Subcutaneous abdominal adipose tissue (tissue), 5 donors: ENCODE measurements at regions not wholly inside any gene's neighbourhood (a gene's known extent, or its start where the extent isn't known, plus 50 kb on each side); places are given as distances from the start of the nearest gene placed in this dataset.
"Not testable (repeated sequence)": the region's sequence is repeated elsewhere in the genome, so short reads cannot be mapped to it uniquely, and the experiment has no call there.

Experiments
- H3K27ac ChIP-seq: one replicate; pipeline ENCODE4 v1.7.0; 2013; ENCODE audit warnings: low read depth, mild to moderate bottlenecking, inconsistent platforms, low read length, moderate library complexity
- H3K27me3 ChIP-seq, 5 donors: one replicate each; pipeline ENCODE4 v1.7.0; 2013; ENCODE audit warnings: low read length in 5 of 5, inconsistent platforms in 1 of 5; ENCODE audit not compliant: control insufficient read depth in 5 of 5, insufficient read depth in 4 of 5
- H3K36me3 ChIP-seq, 5 donors: one replicate each; pipeline ENCODE4 v1.7.0; 2013; ENCODE audit warnings: low read length in 5 of 5; ENCODE audit not compliant: control insufficient read depth in 5 of 5, insufficient read depth in 5 of 5
- H3K4me1 ChIP-seq, 5 donors: one replicate each; pipeline ENCODE4 v1.7.0; 2013; ENCODE audit warnings: low read length in 5 of 5, mild to moderate bottlenecking in 3 of 5, moderate library complexity in 1 of 5; ENCODE audit not compliant: control insufficient read depth in 5 of 5, insufficient read depth in 5 of 5
- H3K4me3 ChIP-seq, 5 donors: one replicate each; pipeline ENCODE4 v1.7.0; 2013; ENCODE audit warnings: low read length in 5 of 5, low read depth in 1 of 5
- H3K9ac ChIP-seq, 5 donors: one replicate each; pipeline ENCODE4 v1.7.0; 2013; ENCODE audit warnings: low read length in 5 of 5, mild to moderate bottlenecking in 4 of 5, moderate library complexity in 3 of 5
- H3K9me3 ChIP-seq, 5 donors: one replicate each; pipeline ENCODE4 v1.7.0; 2013; ENCODE audit warnings: low read length in 5 of 5; ENCODE audit not compliant: control insufficient read depth in 5 of 5
- donor health status: healthy.
- donor health status: healthy.
- donor health status: healthy.
- donor health status: healthy.
- donor health status: healthy.

- Histone ChIP-seq H3K9me3 (peaks cover 0 to 3% (median 0%) of the 10 kb centered on the region in 5 donors), H3K9ac (no peak overlapping the region), H3K4me3 (no peak overlapping the region), H3K36me3 (no peaks in the 10 kb centered on the region), H3K27me3 (no peaks in the 10 kb centered on the region), H3K27ac (no peak overlapping the region), H3K4me1 (no peaks in the 10 kb centered on the region)
Observed at GRCh38 chr10:16195894-16196293, 240.9 kb upstream of the PTER start.

- H3K9ac ChIP-seq: no peak overlapping the region
- H3K27ac ChIP-seq: no peak overlapping the region
- peaks cover 0 to 3% (median 0%) of the 10 kb centered on the region in 5 donors for H3K9me3 ChIP-seq
- no peaks in the 10 kb centered on the region for H3K36me3 ChIP-seq
- H3K4me1 ChIP-seq: no peaks in the 10 kb centered on the region
- H3K27me3 ChIP-seq: no peaks in the 10 kb centered on the region
- H3K4me3 ChIP-seq: no peak overlapping the region
Observed at GRCh38 chr10:16199216-16199615, 237.6 kb upstream of the PTER start.

GRCh38 chr10:16223618-16224017, 213.2 kb upstream of the PTER start:
- H3K4me1 ChIP-seq, H3K9ac ChIP-seq, H3K36me3 ChIP-seq, H3K27me3 ChIP-seq, H3K4me3 ChIP-seq, H3K27ac ChIP-seq: not testable (repeated sequence)
- peaks cover 5 to 25% (median 19%) of the 10 kb centered on the region in 5 donors for H3K9me3 ChIP-seq

GRCh38 chr10:16227674-16228073, 209.1 kb upstream of the PTER start:
- Histone ChIP-seq H3K36me3 (no peaks in the 10 kb centered on the region), H3K4me3 (no peak overlapping the region), H3K9ac (no peak overlapping the region), H3K27me3 (peaks cover 0 to 7% (median 2%) of the 10 kb centered on the region in 5 donors), H3K9me3 (peaks cover 0 to 13% (median 10%) of the 10 kb centered on the region in 5 donors), H3K4me1 (no peaks in the 10 kb centered on the region), H3K27ac (no peak overlapping the region)

- H3K4me3 ChIP-seq: no peak overlapping the region
- H3K9ac ChIP-seq: no peak overlapping the region
- H3K4me1 ChIP-seq: no peaks in the 10 kb centered on the region
- peaks cover 0 to 5% (median 3%) of the 10 kb centered on the region in 5 donors for H3K9me3 ChIP-seq
- H3K36me3 ChIP-seq: no peaks in the 10 kb centered on the region
- peaks cover 0 to 7% (median 2%) of the 10 kb centered on the region in 5 donors for H3K27me3 ChIP-seq
- H3K27ac ChIP-seq: no peak overlapping the region
Observed at GRCh38 chr10:16231176-16231575, 205.6 kb upstream of the PTER start.

- Histone ChIP-seq H3K9me3 (peaks cover 0 to 5% (median 3%) of the 10 kb centered on the region in 5 donors), H3K4me3 (no peak overlapping the region), H3K27ac (no peak overlapping the region), H3K9ac (no peak overlapping the region), H3K36me3 (no peaks in the 10 kb centered on the region), H3K27me3 (peaks cover 0 to 7% (median 2%) of the 10 kb centered on the region in 5 donors), H3K4me1 (no peaks in the 10 kb centered on the region)
Observed at GRCh38 chr10:16231734-16232435, 204.9 kb upstream of the PTER start.

- Histone ChIP-seq H3K4me1 (no peaks in the 10 kb centered on the region), H3K9me3 (peaks cover 0 to 3% (median under 1%) of the 10 kb centered on the region in 5 donors), H3K27me3 (peaks cover 0 to 7% (median 2%) of the 10 kb centered on the region in 5 donors)
Observed at GRCh38 chr10:16232441-16232840, 204.4 kb upstream of the PTER start.

GRCh38 chr10:16234916-16235315, 201.9 kb upstream of the PTER start:
- Histone ChIP-seq H3K9ac (no peak overlapping the region), H3K4me3 (no peak overlapping the region), H3K4me1 (no peaks in the 10 kb centered on the region), H3K36me3 (no peaks in the 10 kb centered on the region), H3K27me3 (peaks cover 0 to 7% (median 0%) of the 10 kb centered on the region in 5 donors), H3K9me3 (no peaks in the 10 kb centered on the region), H3K27ac (no peak overlapping the region)

More at GRCh38 chr10:16232441-16232840, 204.4 kb upstream of the PTER start:
- H3K4me3 ChIP-seq: no peak overlapping the region
- H3K27ac ChIP-seq: no peak overlapping the region
- no peaks in the 10 kb centered on the region for H3K36me3 ChIP-seq
- no peak overlapping the region for H3K9ac ChIP-seq

- Histone ChIP-seq H3K4me1 (peaks cover 0 to 5% (median 0%) of the 10 kb centered on the region in 5 donors), H3K4me3 (no peak overlapping the region), H3K9me3 (no peaks in the 10 kb centered on the region), H3K36me3 (no peaks in the 10 kb centered on the region), H3K27me3 (no peaks in the 10 kb centered on the region), H3K27ac (no peak overlapping the region), H3K9ac (no peak overlapping the region)
Observed at GRCh38 chr10:16242446-16242845, 194.4 kb upstream of the PTER start.

- Histone ChIP-seq H3K9me3 (no peaks in the 10 kb centered on the region), H3K27me3 (no peaks in the 10 kb centered on the region), H3K4me1 (peaks cover 0 to 5% (median 0%) of the 10 kb centered on the region in 5 donors), H3K36me3 (no peaks in the 10 kb centered on the region), H3K4me3 (no peak overlapping the region), H3K27ac (no peak overlapping the region), H3K9ac (no peak overlapping the region)
Observed at GRCh38 chr10:16242859-16243613, 193.8 kb upstream of the PTER start.
